Spleen (tissue), 7 donors: ENCODE measurements at regions not wholly inside any gene's neighbourhood (a gene's known extent, or its start where the extent isn't known, plus 50 kb on each side); places are given as distances from the start of the nearest gene placed in this dataset.

Source experiments
- CTCF ChIP-seq, 11 experiments: fragments of 200-600 bp in 7 of 11; fragments of 450-650 bp in 4 of 11; sonication (generic) in 4 of 11; IDR thresholded peaks in 8 of 11; conservative IDR thresholded peaks in 3 of 11; 1 replicate in 7 of 11; 2 replicates in 4 of 11; pipeline versions ENCODE4 v1.4.0 to v1.8.0; 2016 to 2021; ENCODE audit warnings: antibody characterized with exemption in 11 of 11, inconsistent platforms in 4 of 11, mild to moderate bottlenecking in 1 of 11
- POLR2AphosphoS5 ChIP-seq, 3 donors: sonication (generic); formaldehyde crosslinking; IDR thresholded peaks; one replicate each; pipeline ENCODE4 v1.5.1; 2017; ENCODE audit warnings: antibody characterized with exemption in 3 of 3
- donor health status: DM: no; HTN: no; CAD: no; lungs with moderate emphysema.
- donor health status: DM: no; HTN: no; CAD: no.
- donor health status: DM: no; HTN: no; CAD: no.

- TF ChIP-seq POLR2AphosphoS5 (IDR thresholded peaks at IDR 0.05) (no peak), CTCF (IDR thresholded peaks at IDR 0.05 in 8 of 11, conservative IDR thresholded peaks at IDR 0.05 in 3 of 11) (no peak)
These were observed 207.7 kb upstream of the DACH1 start for GRCh38 chr13:72074663-72075062.
